NOMO-1 treated with dmso at 0.1 percent for 144 hours (cell line): ENCODE measurements at regions not wholly inside any gene's neighbourhood (a gene's known extent, or its start where the extent isn't known, plus 50 kb on each side); places are given as distances from the start of the nearest gene placed in this dataset.

Experiments
- DNase-seq: peaks from one replicate; lab custom pipeline; 2025; ENCODE audit not compliant: unreplicated experiment; lab: John Stamatoyannopoulos, UW

GRCh38 chr4:10998846-10999245 lies 314.3 kb upstream of the CLNK start:
- DNase-seq: no peak

- no peak for DNase-seq
Observed at GRCh38 chr4:10984815-10985214, 300.2 kb upstream of the CLNK start.

- no peak for DNase-seq
Observed at GRCh38 chr4:10983885-10984640, 299.5 kb upstream of the CLNK start.

- no peak for DNase-seq
Observed at GRCh38 chr4:10983268-10983667, 298.7 kb upstream of the CLNK start.

- no peak for DNase-seq
Observed at GRCh38 chr4:10982305-10982704, 297.7 kb upstream of the CLNK start.

GRCh38 chr4:10981576-10981975 lies 297.0 kb upstream of the CLNK start:
- no peak for DNase-seq

- no peak for DNase-seq
Observed at GRCh38 chr4:10981096-10981495, 296.5 kb upstream of the CLNK start.

GRCh38 chr4:10979032-10979431 lies 294.5 kb upstream of the CLNK start:
- DNase-seq: no peak

GRCh38 chr4:10977534-10977933 lies 293.0 kb upstream of the CLNK start:
- no peak for DNase-seq

- DNase-seq: no peak
Observed at GRCh38 chr4:10974371-10974770, 289.8 kb upstream of the CLNK start.

GRCh38 chr4:10973686-10974085 lies 289.1 kb upstream of the CLNK start:
- no peak for DNase-seq

GRCh38 chr4:10971800-10972401 lies 287.3 kb upstream of the CLNK start:
- no peak for DNase-seq

- no peak for DNase-seq
Observed at GRCh38 chr4:10965196-10965595, 280.6 kb upstream of the CLNK start.

GRCh38 chr4:10963958-10964703 lies 279.6 kb upstream of the CLNK start:
- no peak for DNase-seq

GRCh38 chr4:10963241-10963640 lies 278.7 kb upstream of the CLNK start:
- no peak for DNase-seq

- no peak for DNase-seq
Observed at GRCh38 chr4:10962246-10962645, 277.7 kb upstream of the CLNK start.

- DNase-seq: no peak
Observed at GRCh38 chr4:10960389-10960788, 275.8 kb upstream of the CLNK start.

- DNase-seq: no peak
Observed at GRCh38 chr4:10959586-10959985, 275.0 kb upstream of the CLNK start.

GRCh38 chr4:10958226-10958856 lies 273.8 kb upstream of the CLNK start:
- no peak for DNase-seq

- no peak for DNase-seq
Observed at GRCh38 chr4:10951306-10951705, 266.7 kb upstream of the CLNK start.

- no peak for DNase-seq
Observed at GRCh38 chr4:10949039-10949733, 264.6 kb upstream of the CLNK start.
